ENCODE measurements at regions not wholly inside any gene's neighbourhood (a gene's known extent, or its start where the extent isn't known, plus 50 kb on each side); places are given as distances from the start of the nearest gene placed in this dataset.

DNA sequence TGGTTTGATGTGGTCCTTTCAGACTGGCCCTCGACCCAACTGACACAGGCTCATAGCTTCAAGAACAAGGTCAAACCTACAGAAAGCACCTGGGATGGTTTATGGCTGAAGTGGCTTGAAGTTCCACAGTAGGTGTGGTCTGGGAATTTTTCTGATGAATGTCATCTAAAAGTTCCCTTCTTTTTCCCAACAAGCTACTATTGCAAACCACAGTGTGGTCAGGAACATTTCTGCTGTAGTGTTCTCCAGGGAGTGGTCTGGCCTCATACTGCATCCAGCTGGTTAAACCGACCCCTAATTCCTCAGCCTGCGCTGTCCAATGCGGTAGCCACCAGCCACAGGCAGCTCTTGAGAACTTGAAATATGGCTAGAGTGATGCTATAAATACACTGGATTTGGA is 92.7 kb downstream of the FAM124B start:
- Histone ChIP-seq H3K79me1 (ENCODE audit: insufficient read depth, low read depth, low read length, poor library complexity, severe bottlenecking) (no peaks in the 10 kb centered on the region), H3K23ac (ENCODE audit: insufficient read length, low read depth, low read length) (no peak overlapping the region), H3K9ac (ENCODE audit: extremely low read depth, insufficient read length, low read length) (no peak overlapping the region)

More for the DNA sequence above, 92.7 kb downstream of the FAM124B start:
- no peaks in the 10 kb centered on the region for H3K23me2 ChIP-seq (ENCODE audit: insufficient read length, low read depth, low read length, poor library complexity, severe bottlenecking)
- H4K20me1 ChIP-seq (ENCODE audit: control insufficient read depth, insufficient read depth, insufficient read length): no peaks in the 10 kb centered on the region
- H3K14ac ChIP-seq (ENCODE audit: insufficient read depth, low read length): no peak overlapping the region
- no peak overlapping the region for H4K8ac ChIP-seq (replicated peaks; ENCODE audit: insufficient read length, low read depth, low read length)
- H3K18ac ChIP-seq (ENCODE audit: insufficient read length, low read depth, low read length): no peak overlapping the region
- H2BK12ac ChIP-seq (ENCODE audit: insufficient read length, low read depth, low read length): no peak overlapping the region
- no peak overlapping the region for H2BK5ac ChIP-seq (ENCODE audit: insufficient read length, low read length)
- Mint-ChIP-seq H3K4me1 (peaks cover 5 to 19% of the 10 kb centered on the region in 2 experiments; a peak in 3 of 4 replicates), H3K36me3 (ENCODE audit: insufficient read depth in 1 of 3, low read depth in 3 of 3) (no peaks in the 10 kb centered on the region), H3K27me3 (ENCODE audit: low read depth) (no peaks in the 10 kb centered on the region), H3K27ac (no peak overlapping the region), H3K4me3 (no peak overlapping the region), H3K9me3 (no peaks in the 10 kb centered on the region)
- no peak overlapping the region for H2AFZ ChIP-seq (ENCODE audit: low read length)
- H3K79me2 ChIP-seq (ENCODE audit: insufficient read depth, low read length): no peaks in the 10 kb centered on the region
- no peak overlapping the region for H3K4ac ChIP-seq (ENCODE audit: low read depth, low read length)
- H3K9me3 ChIP-seq (ENCODE audit: control insufficient read depth, low read depth, low read length): no peaks in the 10 kb centered on the region
- TF ChIP-seq, protein P1, sequence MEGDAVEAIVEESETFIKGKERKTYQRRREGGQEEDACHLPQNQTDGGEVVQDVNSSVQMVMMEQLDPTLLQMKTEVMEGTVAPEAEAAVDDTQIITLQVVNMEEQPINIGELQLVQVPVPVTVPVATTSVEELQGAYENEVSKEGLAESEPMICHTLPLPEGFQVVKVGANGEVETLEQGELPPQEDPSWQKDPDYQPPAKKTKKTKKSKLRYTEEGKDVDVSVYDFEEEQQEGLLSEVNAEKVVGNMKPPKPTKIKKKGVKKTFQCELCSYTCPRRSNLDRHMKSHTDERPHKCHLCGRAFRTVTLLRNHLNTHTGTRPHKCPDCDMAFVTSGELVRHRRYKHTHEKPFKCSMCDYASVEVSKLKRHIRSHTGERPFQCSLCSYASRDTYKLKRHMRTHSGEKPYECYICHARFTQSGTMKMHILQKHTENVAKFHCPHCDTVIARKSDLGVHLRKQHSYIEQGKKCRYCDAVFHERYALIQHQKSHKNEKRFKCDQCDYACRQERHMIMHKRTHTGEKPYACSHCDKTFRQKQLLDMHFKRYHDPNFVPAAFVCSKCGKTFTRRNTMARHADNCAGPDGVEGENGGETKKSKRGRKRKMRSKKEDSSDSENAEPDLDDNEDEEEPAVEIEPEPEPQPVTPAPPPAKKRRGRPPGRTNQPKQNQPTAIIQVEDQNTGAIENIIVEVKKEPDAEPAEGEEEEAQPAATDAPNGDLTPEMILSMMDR (conservative IDR thresholded peaks at IDR 0.05): no peak
- H2BK15ac ChIP-seq (ENCODE audit: low read depth, low read length): no peak overlapping the region
- H2AK5ac ChIP-seq (ENCODE audit: insufficient read length, low read length): no peak overlapping the region
- H2BK20ac ChIP-seq (ENCODE audit: low read depth, low read length, poor library complexity, severe bottlenecking): no peak overlapping the region
- H2BK120ac ChIP-seq (ENCODE audit: low read depth, low read length, poor library complexity, severe bottlenecking): no peak overlapping the region
- no peak overlapping the region for H3K56ac ChIP-seq (ENCODE audit: insufficient read length, low read depth, low read length)
- H3K4me2 ChIP-seq (ENCODE audit: insufficient read depth, insufficient read length, low read length): no peak overlapping the region
- no peaks in the 10 kb centered on the region for H3K4me1 ChIP-seq (ENCODE audit: insufficient read depth, low read length)
- no CpG with 5 or more reads among the region's 4 CpGs for WGBS (ENCODE audit: extremely low coverage, insufficient read length, low lambda C conversion rate)
- H3K27ac ChIP-seq (ENCODE audit: insufficient read length, low read depth, low read length): no peak overlapping the region
- no peak overlapping the region for H4K5ac ChIP-seq (ENCODE audit: insufficient read length, low read depth, low read length)
- no peak overlapping the region for H3T11ph ChIP-seq (ENCODE audit: low read length)
- H3K27me3 ChIP-seq (ENCODE audit: insufficient read depth, low read length): no peaks in the 10 kb centered on the region
- no peak overlapping the region for H4K91ac ChIP-seq (ENCODE audit: insufficient read length, low read depth, low read length)
- no peak for DNase-seq

Data from H9 (cell line).